ENCODE measurements at regions not wholly inside any gene's neighbourhood (a gene's known extent, or its start where the extent isn't known, plus 50 kb on each side); places are given as distances from the start of the nearest gene placed in this dataset.

- no peaks in the 10 kb centered on the region; the same call in none of the 2 replicates for H3K27me3 ChIP-seq (ENCODE audit: insufficient read depth, low read length)
- H3K9me3 ChIP-seq (ENCODE audit: insufficient read depth, low read depth, low read length): peaks cover 4% of the 10 kb centered on the region
- no peak overlapping the region for H3K9ac ChIP-seq (ENCODE audit: low read depth, low read length)
- no peak overlapping the region for H3K4me3 ChIP-seq (ENCODE audit: low read length)
- no peak overlapping the region for H3K27ac ChIP-seq (ENCODE audit: low read depth, low read length)
- no peaks in the 10 kb centered on the region for H3K36me3 ChIP-seq (ENCODE audit: insufficient read depth, low read length)
- H3K4me1 ChIP-seq (ENCODE audit: insufficient read depth, low read length): peaks cover 9% of the 10 kb centered on the region; the same call in 1 of the 2 replicates
- 47% methylated on average over 32 of the region's 32 CpGs for WGBS
Observed at GRCh38 chr6:169831450-169832246, 80.2 kb downstream of the ERMARD start.

Measured in HUES64 (cell line).